SHP77 (cell line): ENCODE measurements at regions not wholly inside any gene's neighbourhood (a gene's known extent, or its start where the extent isn't known, plus 50 kb on each side); places are given as distances from the start of the nearest gene placed in this dataset.
"Not testable (repeated sequence)": the region's sequence is repeated elsewhere in the genome, so short reads cannot be mapped to it uniquely, and the experiment has no call there.

Experiments
- DNase-seq, 2 experiments: peaks; one replicate each; lab custom pipeline; 2025; lab: John Stamatoyannopoulos, UW

DNA sequence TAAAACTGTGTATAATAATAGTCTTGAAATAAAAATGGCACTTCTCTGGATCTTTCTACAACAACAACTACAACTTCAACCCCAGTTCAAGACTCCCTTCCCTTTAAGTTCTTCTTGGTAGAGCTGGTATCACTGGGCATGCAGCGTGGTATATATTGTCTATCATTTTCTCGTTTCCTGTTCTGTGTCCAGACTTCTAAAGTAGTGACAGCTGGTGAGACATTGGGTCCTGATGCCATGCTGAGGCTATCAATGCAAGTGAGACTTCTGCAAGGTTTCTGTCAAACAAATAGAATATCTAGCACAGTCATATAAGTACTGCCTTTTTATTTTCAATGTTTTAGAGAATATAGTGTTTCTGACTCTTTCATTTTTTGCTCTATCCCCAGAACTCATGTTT, 123.0 kb upstream of the GRIN3A start:
- no peak for DNase-seq

- DNase-seq, result no peak
Observed at GRCh38 chr9:101860920-101861319, 122.5 kb upstream of the GRIN3A start.

DNA sequence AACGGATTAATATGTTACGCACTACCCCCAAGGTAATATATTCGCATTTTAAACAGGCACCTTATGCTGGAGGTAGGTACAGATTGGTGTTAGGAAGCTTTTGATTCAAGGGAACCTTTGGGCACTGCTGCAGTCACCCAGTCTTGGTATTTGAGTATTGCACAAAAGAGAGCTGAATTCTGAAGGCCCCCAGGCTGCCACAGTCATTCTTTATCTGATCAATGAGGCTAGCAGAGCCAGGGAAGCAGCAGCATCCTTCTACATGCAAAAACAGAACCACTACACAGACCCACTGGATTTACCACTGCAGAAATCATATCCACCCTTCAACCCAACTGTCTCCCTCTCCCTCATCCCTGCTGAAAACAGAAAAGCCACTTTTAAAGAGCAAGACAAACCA, 121.2 kb upstream of the GRIN3A start:
- no peak for DNase-seq

GRCh38 chr9:101858026-101858425, 119.6 kb upstream of the GRIN3A start:
- DNase-seq, result no peak

DNA sequence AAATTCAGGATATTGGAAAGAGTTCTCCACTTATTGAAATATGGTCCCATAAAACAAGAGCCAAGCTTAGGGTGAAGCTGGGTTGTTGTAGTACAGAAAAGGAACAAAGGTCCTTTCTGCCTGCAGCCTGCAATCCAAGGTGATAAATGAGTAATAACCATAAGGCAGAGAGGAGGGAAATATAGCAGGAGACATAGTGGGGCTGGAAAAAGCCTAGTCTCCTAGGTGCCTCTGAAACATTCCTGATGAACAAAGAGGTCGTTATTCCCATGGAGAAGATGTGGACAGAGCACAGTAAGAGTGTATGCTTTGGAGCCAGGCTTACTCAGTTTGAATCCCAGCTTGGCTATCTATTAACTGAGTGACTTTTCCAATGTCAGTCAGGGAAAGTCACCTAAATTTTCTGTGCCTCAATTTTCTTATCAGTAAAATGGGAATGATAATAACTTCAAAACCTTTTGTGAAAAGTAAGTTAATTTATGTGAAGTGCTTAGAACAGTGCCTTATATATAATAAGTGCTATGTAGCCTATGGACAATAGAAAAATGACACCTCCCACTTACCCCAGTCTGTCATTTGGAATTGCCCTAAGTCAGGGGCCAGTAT, 110.8 kb upstream of the GRIN3A start:
- no peak for DNase-seq

GRCh38 chr9:101848485-101848919, 110.1 kb upstream of the GRIN3A start:
- DNase-seq, result no peak

DNA sequence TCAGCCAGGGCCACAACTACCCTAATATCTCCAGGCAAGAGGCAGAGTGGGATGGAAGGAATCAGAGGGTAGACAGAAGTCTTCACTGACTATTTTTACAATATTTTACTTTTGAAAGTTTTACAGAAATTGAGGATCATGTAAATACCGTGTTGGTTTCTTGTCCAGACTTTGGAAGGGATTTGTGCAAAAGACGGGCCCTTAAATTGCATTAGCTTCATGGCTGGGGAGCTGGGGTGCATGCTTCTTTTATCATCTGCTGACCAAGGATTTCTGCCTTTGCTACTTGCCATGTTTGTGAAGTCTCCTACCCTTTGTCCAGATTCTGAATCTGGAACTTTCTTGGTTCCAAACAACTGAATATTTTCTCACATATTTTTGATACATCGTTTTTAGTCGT, 107.7 kb upstream of the GRIN3A start:
- DNase-seq, result no peak

GRCh38 chr9:101840694-101841188, 102.3 kb upstream of the GRIN3A start:
- no peak for DNase-seq

GRCh38 chr9:101838988-101839387, 100.5 kb upstream of the GRIN3A start:
- not testable (repeated sequence) for DNase-seq

- no peak for DNase-seq
Observed at GRCh38 chr9:101836021-101836420, 97.6 kb upstream of the GRIN3A start.

DNA sequence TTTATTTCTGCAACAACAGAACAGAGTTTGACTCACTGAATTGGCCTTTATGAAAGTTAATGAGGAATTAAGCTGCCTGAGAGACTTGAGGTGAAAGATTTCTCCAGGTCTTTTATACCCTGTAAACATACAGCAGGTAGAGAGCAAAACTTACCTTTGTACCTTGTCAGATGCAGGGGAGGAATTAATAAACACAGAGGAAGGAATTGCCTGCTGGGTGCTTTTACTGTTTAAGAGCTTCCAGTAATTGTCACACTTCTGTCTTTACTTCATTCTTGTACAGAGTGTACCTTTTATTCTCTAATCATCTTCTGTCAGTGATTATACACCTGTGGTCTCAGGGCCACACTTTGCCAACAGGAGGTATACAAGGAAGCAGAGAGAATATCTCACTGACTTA, 94.0 kb upstream of the GRIN3A start:
- no peak for DNase-seq

GRCh38 chr9:101821450-101821849, 83.0 kb upstream of the GRIN3A start:
- DNase-seq, result not testable (repeated sequence)

DNA sequence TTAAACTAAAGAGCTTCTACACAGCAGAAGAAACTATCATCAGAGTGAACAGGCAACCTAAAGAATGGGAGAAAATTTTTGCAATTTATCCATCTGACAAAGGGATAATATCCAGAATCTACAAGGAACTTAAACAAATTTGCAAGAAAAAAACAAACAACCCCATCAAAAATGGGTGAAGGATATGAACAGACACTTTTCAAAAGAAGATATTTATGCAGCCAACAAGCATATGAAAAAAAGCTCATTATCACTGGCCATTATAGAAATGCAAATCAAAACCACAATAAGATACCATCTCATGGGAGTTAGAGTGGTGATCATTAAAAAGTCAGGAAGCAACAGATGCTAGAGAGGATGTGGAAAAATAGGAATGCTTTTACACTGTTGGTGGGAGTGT, 82.5 kb upstream of the GRIN3A start:
- not testable (repeated sequence) for DNase-seq

DNA sequence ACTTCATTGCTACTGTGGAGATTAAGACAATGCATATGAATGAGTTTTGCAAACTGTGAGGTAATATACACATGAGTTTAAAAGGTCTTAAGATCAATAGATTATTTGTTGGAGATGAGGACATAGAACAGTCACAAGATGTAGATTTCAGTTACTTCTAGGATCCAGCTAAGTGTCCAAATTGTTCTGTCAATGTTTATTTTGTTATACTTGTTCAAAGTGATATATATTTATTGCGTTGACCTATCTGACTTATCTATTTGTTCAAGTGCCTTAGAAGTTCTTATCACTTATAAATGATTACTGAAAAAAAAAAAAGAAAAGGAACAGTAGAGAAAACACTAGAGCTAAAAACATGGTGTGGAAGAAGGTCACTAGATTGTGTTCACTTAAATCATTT, 75.6 kb upstream of the GRIN3A start:
- no peak for DNase-seq

DNA sequence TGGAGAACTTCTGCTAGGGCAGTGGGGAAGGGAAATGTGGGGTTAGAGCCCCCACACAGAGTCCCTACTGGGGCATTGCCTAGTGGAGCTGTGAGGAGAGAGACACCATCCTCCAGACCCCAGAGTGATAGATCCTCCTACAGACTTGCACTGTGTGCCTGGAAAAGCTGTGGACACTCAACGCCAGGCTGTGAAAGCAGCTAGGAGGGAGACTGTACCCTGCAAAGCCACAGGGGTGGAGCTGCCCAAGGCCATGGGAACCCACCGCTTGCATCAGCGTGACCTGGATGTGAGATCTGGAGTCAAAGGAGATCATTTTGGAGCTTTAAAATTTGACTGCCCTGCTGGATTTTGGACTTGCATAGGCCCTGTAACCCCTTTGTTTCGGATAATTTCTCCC, 69.4 kb upstream of the GRIN3A start:
- DNase-seq, result not testable (repeated sequence)

DNA sequence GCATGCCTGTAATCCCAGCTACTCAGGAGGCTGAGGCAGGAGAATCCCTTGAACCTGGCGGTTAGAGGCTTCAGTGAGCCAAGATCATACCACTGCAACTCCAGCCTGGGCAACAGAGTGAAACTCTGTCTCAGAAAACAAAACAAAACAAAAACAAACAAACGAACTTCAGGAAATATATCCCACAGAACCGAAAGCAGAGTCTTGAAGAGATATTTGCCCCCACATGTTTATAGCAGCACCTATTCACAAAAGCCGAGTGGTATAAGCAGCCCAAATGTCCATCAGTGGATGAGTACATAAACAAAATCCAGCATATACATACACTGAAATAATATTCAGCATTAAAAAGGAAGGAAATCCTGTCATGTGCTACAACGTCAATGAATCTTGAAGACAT, 57.6 kb upstream of the GRIN3A start:
- DNase-seq, result no peak

- no peak for DNase-seq
Observed at GRCh38 chr9:101795147-101795546, 56.7 kb upstream of the GRIN3A start.

- DNase-seq, result no peak
Observed at GRCh38 chr9:101792475-101792874, 54.0 kb upstream of the GRIN3A start.

- peak; percentile 60 to 64 for DNase-seq
Observed at GRCh38 chr9:101791938-101792337, 53.5 kb upstream of the GRIN3A start.

DNA sequence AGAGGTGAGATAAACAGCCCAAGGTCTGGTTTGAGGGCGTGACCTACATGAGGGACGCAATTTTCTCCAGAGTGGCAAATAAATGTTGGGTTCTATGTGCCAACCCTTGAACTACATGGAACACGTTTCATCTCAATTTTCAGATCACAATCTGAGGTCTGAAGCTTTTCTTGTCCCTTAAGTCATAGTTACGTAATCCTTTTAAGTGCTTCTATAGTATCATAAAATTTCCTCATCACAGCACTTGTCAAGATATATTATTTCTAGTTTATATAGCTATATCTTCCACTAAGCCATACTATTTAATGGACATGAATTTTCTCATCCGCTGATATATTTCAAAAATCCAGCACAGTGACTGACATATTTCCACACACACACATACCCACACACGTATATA, 53.1 kb upstream of the GRIN3A start:
- DNase-seq, result no peak
